K562 (cell line): ENCODE measurements at regions not wholly inside any gene's neighbourhood (a gene's known extent, or its start where the extent isn't known, plus 50 kb on each side); places are given as distances from the start of the nearest gene placed in this dataset.

ENCODE experiments used
- ATAC-seq: fragments of 200-7000 bp; cut with Tn5 transposase; 3 replicates; pipeline ENCODE4 v1.9.1; 2020; ENCODE audit warnings: moderate library complexity
- BruUV-seq: library from RNA; stranded (reverse); fragments of 400-500 nt; replicated peaks from 2 replicates; lab custom pipeline; 2021; lab: Mats Ljungman, UMichigan
- CTCF ChIA-PET: fragments of 300-600 bp; formaldehyde crosslinking; extraction: SDS; loops from one replicate; lab custom pipeline; 2021; ENCODE audit warnings: low intra/inter-chr PET ratio; lab: Yijun Ruan, JAX
- POLR2A ChIA-PET: fragments of 300-600, 350-650 bp; sonication (Branson Sonifier 250); formaldehyde crosslinking; extraction: SDS; loops from one replicate; lab custom pipeline; 2021; ENCODE audit warnings: antibody characterized with exemption, inconsistent platforms; lab: Yijun Ruan, JAX
- DNase-seq, 4 experiments: peaks; one replicate each; pipeline versions ENCODE4 v3.0.0 to v3.0.0-alpha.2; 2011 to 2018; ENCODE audit warnings: low spot score in 3 of 4, mixed read lengths in 3 of 4; ENCODE audit errors: extremely low read depth in 1 of 4
- FAIRE-seq: peaks from 2 replicates; lab custom pipeline; 2011; peaks lifted over from hg19 to GRCh38; lab: Jason Lieb, UNC
- H2AFZ ChIP-seq: 2 replicates; pipeline ENCODE4 v1.6.0; 2011; ENCODE audit warnings: low read depth, low read length, control low read depth, inconsistent platforms
- H3K27ac ChIP-seq: fragments of 200-600 bp; 3 replicates; pipeline ENCODE4 v1.8.0; 2011; ENCODE audit warnings: low read depth, mild to moderate bottlenecking, control low read depth, inconsistent platforms, low read length, moderate library complexity, mixed read lengths; ENCODE audit errors: extremely low read depth
- H3K27me3 ChIP-seq, 2 experiments: fragments of 300-600 bp in 1 of 2; 2 replicates in 1 of 2; 3 replicates in 1 of 2; pipeline versions ENCODE4 v1.6.0 to v1.8.0; 2011; ENCODE audit warnings: inconsistent platforms in 2 of 2, low read length in 2 of 2, mild to moderate bottlenecking in 1 of 2, mixed read lengths in 1 of 2, moderate library complexity in 1 of 2; ENCODE audit not compliant: control insufficient read depth in 2 of 2, insufficient read depth in 2 of 2
- H3K36me3 ChIP-seq: fragments of 300-600 bp; 3 replicates; pipeline ENCODE4 v1.8.0; 2011; ENCODE audit warnings: mild to moderate bottlenecking, low read length, inconsistent platforms; ENCODE audit not compliant: control insufficient read depth, insufficient read depth
- H3K4me1 ChIP-seq, 2 experiments: fragments of 200-600 bp in 1 of 2; replicated peaks in 1 of 2; 2 replicates in 1 of 2; 3 replicates in 1 of 2; pipeline versions ENCODE4 v1.5.1 to v1.8.0; 2011; ENCODE audit warnings: inconsistent platforms in 2 of 2, low read length in 2 of 2, mild to moderate bottlenecking in 1 of 2, mixed read lengths in 1 of 2, moderate library complexity in 1 of 2; ENCODE audit not compliant: control insufficient read depth in 2 of 2, insufficient read depth in 2 of 2
- H3K4me2 ChIP-seq: 2 replicates; pipeline ENCODE4 v1.6.1; 2011; ENCODE audit warnings: low read length, control low read depth, inconsistent platforms, mixed read lengths; ENCODE audit not compliant: insufficient read depth
- H3K4me3 ChIP-seq: fragments of 200-600 bp; sonication (generic), shearing (Covaris generic); 2 replicates; pipeline ENCODE4 v1.5.1; 2016; ENCODE audit warnings: control low read depth, inconsistent platforms
- H3K79me2 ChIP-seq: fragments of 200-600 bp; 3 replicates; pipeline ENCODE4 v1.8.0; 2011; ENCODE audit warnings: low read length, inconsistent platforms; ENCODE audit not compliant: control insufficient read depth, insufficient read depth
- H3K9ac ChIP-seq, 2 experiments: 2 replicates each; pipeline versions ENCODE4 v1.6.0 to v1.6.1; 2011; ENCODE audit warnings: low read depth in 2 of 2, low read length in 2 of 2, control low read depth in 1 of 2, inconsistent platforms in 1 of 2, mild to moderate bottlenecking in 1 of 2, mixed read lengths in 1 of 2; ENCODE audit not compliant: insufficient read depth in 1 of 2
- H3K9me1 ChIP-seq: one replicate; pipeline ENCODE4 v1.6.0; 2011; ENCODE audit warnings: inconsistent platforms, mild to moderate bottlenecking, low read length, moderate library complexity; ENCODE audit not compliant: control insufficient read depth, insufficient read depth
- H3K9me3 ChIP-seq: replicated peaks from 2 replicates; pipeline ENCODE4 v1.5.1; 2011; ENCODE audit warnings: low read depth, low read length, inconsistent platforms; ENCODE audit not compliant: control insufficient read depth, insufficient read depth
- H4K20me1 ChIP-seq: replicated peaks from 2 replicates; pipeline ENCODE4 v1.6.1; 2011; ENCODE audit warnings: low read length, inconsistent platforms, mixed read lengths; ENCODE audit not compliant: control insufficient read depth, insufficient read depth
- RBM25 ChIP-seq: fragments of 200-400 bp; formaldehyde crosslinking; IDR thresholded peaks from 2 replicates; pipeline ENCODE4 v1.6.1; 2018; ENCODE audit warnings: low read length, low read depth, moderate library complexity; ENCODE audit not compliant: severe bottlenecking
- RBM39 ChIP-seq: fragments of 200-400 bp; formaldehyde crosslinking; optimal IDR thresholded peaks from 2 replicates; pipeline ENCODE3; 2018; ENCODE audit warnings: low read depth, low read length
- STAG1 ChIP-seq: sonication (generic); formaldehyde crosslinking; IDR thresholded peaks from 2 replicates; pipeline ENCODE4 v1.5.0; 2020; ENCODE audit warnings: missing genetic modification reagents, borderline replicate concordance
- ZNF197 ChIP-seq: fragments of 200-800 bp; sonication (Bioruptor generic); IDR thresholded peaks from 2 replicates; pipeline ENCODE4 v1.6.1; 2016; ENCODE audit warnings: low read depth, missing genetic modification characterization, missing compliant biosample characterization
- WGBS: fragments of 100-300 bp; shearing (Covaris generic); methylation state at CpG from one replicate; pipeline ENCODE4 v1.1.6; 2016; ENCODE audit warnings: low coverage, mixed read lengths; ENCODE audit not compliant: insufficient coverage; ENCODE audit errors: missing lambda C conversion rate; 5-methylcytosine and 5-hydroxymethylcytosine counted together
- in situ Hi-C: fragments of 300-500 bp; cut with MboI; formaldehyde crosslinking; loops from 4 replicates; pipeline ENCODE4 v1.15.0; 2018; ENCODE audit warnings: inconsistent platforms, mixed read lengths
- intact Hi-C: fragments of 100-400 bp; cut with micrococcal nuclease; formaldehyde crosslinking; loops from 2 replicates; pipeline ENCODE4 v1.14.2; 2022
- TF ChIP-seq, protein P1 (sequence below): fragments of 250-450 bp; sonication (Bioruptor Pico); IDR thresholded peaks from 2 replicates; pipeline ENCODE4 v1.5.0; 2021; ENCODE audit warnings: mild to moderate bottlenecking, borderline replicate concordance

GRCh38 chr15:85950101-85950500, 129.6 kb upstream of the AGBL1 start:
- H3K4me2 ChIP-seq: no peak overlapping the region
- no peak overlapping the region for H3K4me3 ChIP-seq
- no TSS peak for BruUV-seq
- ChIA-PET CTCF (no interaction called here), POLR2A (no interaction called here)
- TF ChIP-seq, protein P1, sequence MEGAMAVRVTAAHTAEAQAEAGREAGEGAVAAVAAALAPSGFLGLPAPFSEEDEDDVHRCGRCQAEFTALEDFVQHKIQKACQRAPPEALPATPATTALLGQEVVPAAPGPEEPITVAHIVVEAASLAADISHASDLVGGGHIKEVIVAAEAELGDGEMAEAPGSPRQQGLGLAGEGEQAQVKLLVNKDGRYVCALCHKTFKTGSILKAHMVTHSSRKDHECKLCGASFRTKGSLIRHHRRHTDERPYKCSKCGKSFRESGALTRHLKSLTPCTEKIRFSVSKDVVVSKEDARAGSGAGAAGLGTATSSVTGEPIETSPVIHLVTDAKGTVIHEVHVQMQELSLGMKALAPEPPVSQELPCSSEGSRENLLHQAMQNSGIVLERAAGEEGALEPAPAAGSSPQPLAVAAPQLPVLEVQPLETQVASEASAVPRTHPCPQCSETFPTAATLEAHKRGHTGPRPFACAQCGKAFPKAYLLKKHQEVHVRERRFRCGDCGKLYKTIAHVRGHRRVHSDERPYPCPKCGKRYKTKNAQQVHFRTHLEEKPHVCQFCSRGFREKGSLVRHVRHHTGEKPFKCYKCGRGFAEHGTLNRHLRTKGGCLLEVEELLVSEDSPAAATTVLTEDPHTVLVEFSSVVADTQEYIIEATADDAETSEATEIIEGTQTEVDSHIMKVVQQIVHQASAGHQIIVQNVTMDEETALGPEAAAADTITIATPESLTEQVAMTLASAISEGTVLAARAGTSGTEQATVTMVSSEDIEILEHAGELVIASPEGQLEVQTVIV: no peak
- TF ChIP-seq ZNF197 (CRISPR knock-in tag) (no peak), RBM39 (no peak), STAG1 (no peak), RBM25 (no peak)
- no peaks in the 10 kb centered on the region for H3K9me1 ChIP-seq
- no peaks in the 10 kb centered on the region for H3K79me2 ChIP-seq
- H3K4me1 ChIP-seq: no peaks in the 10 kb centered on the region
- DNase-seq (no peak), ATAC-seq (no peak), FAIRE-seq (no peak)
- in situ Hi-C loops: no loop called here
- H2AFZ ChIP-seq: no peak overlapping the region
- no peaks in the 10 kb centered on the region for H4K20me1 ChIP-seq
- no peaks in the 10 kb centered on the region for H3K9me3 ChIP-seq
- H3K27ac ChIP-seq: no peak overlapping the region
- intact Hi-C loops: no loop called here
- H3K36me3 ChIP-seq: no peaks in the 10 kb centered on the region
- no peak overlapping the region for H3K9ac ChIP-seq
- no peaks in the 10 kb centered on the region for H3K27me3 ChIP-seq
- WGBS: 0% methylated on average over 5 of the region's 5 CpGs
